Peyer's patch (tissue), 4 donors: ENCODE measurements at regions not wholly inside any gene's neighbourhood (a gene's known extent, or its start where the extent isn't known, plus 50 kb on each side); places are given as distances from the start of the nearest gene placed in this dataset.

Experiments used
- DNase-seq, 3 donors: peaks; one replicate each; pipeline ENCODE4 v3.0.0-alpha.2; 2017 to 2019
- H3K27ac ChIP-seq, 4 donors: fragments of 200-600 bp; sonication (generic); one replicate each; pipeline ENCODE4 v1.5.1; 2016 to 2019
- H3K27me3 ChIP-seq, 2 donors: fragments of 200-600 bp; sonication (generic); one replicate each; pipeline ENCODE4 v1.5.1; 2019
- H3K36me3 ChIP-seq, 3 donors: fragments of 200-600 bp; sonication (generic); one replicate each; pipeline ENCODE4 v1.5.1; 2016 to 2019
- H3K4me1 ChIP-seq, 4 donors: fragments of 200-600 bp; sonication (generic); one replicate each; pipeline ENCODE4 v1.5.1; 2016 to 2019
- H3K4me3 ChIP-seq, 4 donors: fragments of 200-600 bp; sonication (generic); 1 replicate in 3 of 4; 2 replicates in 1 of 4; pipeline ENCODE4 v1.5.1; 2016 to 2019; ENCODE audit warnings: mild to moderate bottlenecking in 1 of 4
- H3K9me3 ChIP-seq, 4 donors: fragments of 200-600 bp; sonication (generic); one replicate each; pipeline ENCODE4 v1.5.1; 2016 to 2019; ENCODE audit warnings: mild to moderate bottlenecking in 1 of 4
- POLR2A ChIP-seq, 2 donors: fragments of 450-650 bp; IDR thresholded peaks; one replicate each; pipeline ENCODE4 v1.5.1; 2017; ENCODE audit warnings: antibody characterized with exemption in 2 of 2, mild to moderate bottlenecking in 2 of 2, moderate library complexity in 2 of 2
- TF ChIP-seq, protein P1 (sequence below), 6 experiments: fragments of 450-650 bp in 4 of 6; fragments of 200-600 bp in 2 of 6; sonication (generic) in 1 of 6; IDR thresholded peaks; one replicate each; pipeline ENCODE4 v1.5.1; 2017 to 2019; ENCODE audit warnings: antibody characterized with exemption in 6 of 6, mild to moderate bottlenecking in 3 of 6, moderate library complexity in 1 of 6

DNA sequence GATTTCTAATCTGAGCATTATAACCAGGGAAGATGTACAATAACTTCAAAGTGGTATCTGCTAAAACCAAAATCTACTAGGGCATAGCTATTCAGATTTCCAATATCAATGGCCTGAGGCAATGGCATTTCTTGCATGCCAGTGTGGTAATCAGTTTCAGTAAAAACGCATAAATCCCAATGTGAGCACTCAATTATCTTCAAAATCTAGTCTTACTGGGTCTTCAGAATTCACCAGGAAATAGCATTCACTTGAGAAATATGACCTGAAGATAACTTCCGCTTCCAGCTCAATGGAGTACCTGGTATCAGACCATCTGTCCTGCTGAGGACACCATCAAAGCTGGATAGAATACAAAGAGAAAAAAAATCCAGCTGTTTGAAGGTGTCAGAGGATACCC, 72.4 kb downstream of the TRIL start:
- Histone ChIP-seq H3K4me1 (no peaks in the 10 kb centered on the region), H3K27me3 (no peaks in the 10 kb centered on the region), H3K36me3 (no peaks in the 10 kb centered on the region), H3K9me3 (no peaks in the 10 kb centered on the region), H3K4me3 (no peak overlapping the region), H3K27ac (no peak overlapping the region)
- no peak for DNase-seq
- TF ChIP-seq POLR2A (IDR thresholded peaks at IDR 0.05) = no peak
- TF ChIP-seq, protein P1, sequence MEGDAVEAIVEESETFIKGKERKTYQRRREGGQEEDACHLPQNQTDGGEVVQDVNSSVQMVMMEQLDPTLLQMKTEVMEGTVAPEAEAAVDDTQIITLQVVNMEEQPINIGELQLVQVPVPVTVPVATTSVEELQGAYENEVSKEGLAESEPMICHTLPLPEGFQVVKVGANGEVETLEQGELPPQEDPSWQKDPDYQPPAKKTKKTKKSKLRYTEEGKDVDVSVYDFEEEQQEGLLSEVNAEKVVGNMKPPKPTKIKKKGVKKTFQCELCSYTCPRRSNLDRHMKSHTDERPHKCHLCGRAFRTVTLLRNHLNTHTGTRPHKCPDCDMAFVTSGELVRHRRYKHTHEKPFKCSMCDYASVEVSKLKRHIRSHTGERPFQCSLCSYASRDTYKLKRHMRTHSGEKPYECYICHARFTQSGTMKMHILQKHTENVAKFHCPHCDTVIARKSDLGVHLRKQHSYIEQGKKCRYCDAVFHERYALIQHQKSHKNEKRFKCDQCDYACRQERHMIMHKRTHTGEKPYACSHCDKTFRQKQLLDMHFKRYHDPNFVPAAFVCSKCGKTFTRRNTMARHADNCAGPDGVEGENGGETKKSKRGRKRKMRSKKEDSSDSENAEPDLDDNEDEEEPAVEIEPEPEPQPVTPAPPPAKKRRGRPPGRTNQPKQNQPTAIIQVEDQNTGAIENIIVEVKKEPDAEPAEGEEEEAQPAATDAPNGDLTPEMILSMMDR (IDR thresholded peaks at IDR 0.05) = no peak

DNA sequence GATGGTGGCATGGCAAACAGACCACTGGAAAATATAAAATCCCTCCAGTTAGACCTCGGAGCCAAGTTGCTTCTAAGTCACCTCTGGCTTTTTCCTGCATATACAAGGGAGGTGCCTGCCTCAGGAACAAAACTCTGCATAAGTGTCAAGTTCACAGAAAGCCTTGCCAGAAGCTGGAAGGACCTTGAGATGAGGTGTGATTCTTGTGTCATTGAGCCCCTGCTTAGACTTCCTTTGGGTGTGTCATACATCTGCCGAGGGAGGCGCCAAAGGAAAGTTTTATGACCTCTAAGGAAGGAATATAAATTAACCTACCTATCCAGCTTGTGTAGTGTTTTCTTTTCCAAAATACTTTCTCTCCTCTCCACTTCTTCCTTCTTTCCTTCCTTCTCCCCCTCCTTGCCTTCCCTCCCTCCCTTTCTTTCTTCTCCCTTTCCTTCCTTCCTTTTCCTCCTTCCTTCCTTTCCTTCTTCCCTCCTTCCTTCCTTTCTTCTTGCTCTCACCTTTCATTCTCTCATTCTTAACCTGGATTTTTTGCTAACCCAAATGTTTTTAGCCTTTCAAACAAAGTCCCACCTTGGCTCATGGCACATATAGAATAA, 75.2 kb downstream of the TRIL start:
- Histone ChIP-seq H3K36me3 (no peaks in the 10 kb centered on the region), H3K27me3 (no peaks in the 10 kb centered on the region), H3K9me3 (no peaks in the 10 kb centered on the region), H3K4me1 (no peaks in the 10 kb centered on the region), H3K27ac (no peak overlapping the region), H3K4me3 (no peak overlapping the region)
- no peak for DNase-seq
- no peak for TF ChIP-seq POLR2A (IDR thresholded peaks at IDR 0.05)
- TF ChIP-seq, protein P1 (IDR thresholded peaks at IDR 0.05) = no peak

DNA sequence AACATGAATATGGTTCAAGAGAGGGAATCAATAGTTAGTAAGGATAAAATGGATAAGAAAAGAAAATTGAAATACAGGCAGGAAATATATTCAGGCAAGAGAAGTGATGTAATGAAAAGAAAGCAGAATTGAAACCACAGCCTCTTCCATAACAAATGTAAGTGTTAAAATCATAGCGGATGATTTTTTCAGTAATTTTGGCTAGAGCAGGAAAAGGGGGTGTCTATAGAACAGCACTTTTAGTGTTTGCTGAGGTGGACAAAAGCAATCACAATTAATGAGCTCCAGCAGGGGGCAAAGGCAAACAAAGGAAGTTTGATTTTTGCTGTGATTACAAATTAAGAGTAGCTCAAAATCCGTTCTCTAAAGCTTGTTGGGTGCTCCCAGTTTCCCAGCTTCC, 79.0 kb downstream of the TRIL start:
- Histone ChIP-seq H3K4me1 (no peaks in the 10 kb centered on the region), H3K36me3 (no peaks in the 10 kb centered on the region), H3K9me3 (no peaks in the 10 kb centered on the region), H3K27me3 (no peaks in the 10 kb centered on the region), H3K27ac (no peak overlapping the region), H3K4me3 (no peak overlapping the region)
- DNase-seq = no peak
- TF ChIP-seq, protein P1 (IDR thresholded peaks at IDR 0.05) = no peak
- TF ChIP-seq POLR2A (IDR thresholded peaks at IDR 0.05) = no peak

DNA sequence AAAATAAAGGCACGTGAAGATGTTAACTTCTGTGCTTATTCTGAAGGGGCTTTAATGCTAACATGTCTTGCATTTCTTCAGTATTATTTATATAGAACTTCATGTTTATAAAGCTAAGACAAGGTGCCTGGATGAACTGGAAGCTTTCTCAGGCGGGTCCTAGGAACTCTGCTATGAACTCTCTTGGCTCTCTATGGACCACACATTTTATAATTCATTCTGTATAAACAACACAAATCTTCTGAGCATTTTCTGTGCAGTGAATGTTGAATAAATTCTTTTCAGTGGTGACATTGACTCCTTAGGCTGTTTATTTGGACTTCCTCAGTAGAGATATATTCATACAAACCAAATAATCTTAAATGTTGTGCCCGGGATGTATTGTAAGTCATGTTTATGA, 79.6 kb downstream of the TRIL start:
- no peak for DNase-seq
- no peak overlapping the region for H3K4me3 ChIP-seq
- H3K27ac ChIP-seq = no peak overlapping the region
- H3K4me1 ChIP-seq = no peaks in the 10 kb centered on the region
- no peaks in the 10 kb centered on the region for H3K36me3 ChIP-seq
- no peaks in the 10 kb centered on the region for H3K27me3 ChIP-seq
- TF ChIP-seq, protein P1 (IDR thresholded peaks at IDR 0.05) = no peak
- no peak for TF ChIP-seq POLR2A (IDR thresholded peaks at IDR 0.05)
- no peaks in the 10 kb centered on the region for H3K9me3 ChIP-seq
